DMS53 treated with DMSO at 0.1 percent for 48 hours (cell line): ENCODE measurements at regions not wholly inside any gene's neighbourhood (a gene's known extent, or its start where the extent isn't known, plus 50 kb on each side); places are given as distances from the start of the nearest gene placed in this dataset.
"Not testable (repeated sequence)": the region's sequence is repeated elsewhere in the genome, so short reads cannot be mapped to it uniquely, and the experiment has no call there.

Experiments used
- DNase-seq: peaks from one replicate; lab custom pipeline; 2025; ENCODE audit not compliant: unreplicated experiment; lab: John Stamatoyannopoulos, UW

GRCh38 chr15:95068701-95069521 lies 837.5 kb downstream of the MCTP2 start:
- no peak for DNase-seq

- no peak for DNase-seq
These were observed 844.7 kb downstream of the MCTP2 start for GRCh38 chr15:95075792-95076677.

- no peak for DNase-seq
These were observed 845.3 kb downstream of the MCTP2 start for GRCh38 chr15:95076678-95076990.

GRCh38 chr15:95078003-95078402 lies 846.6 kb downstream of the MCTP2 start:
- no peak for DNase-seq

GRCh38 chr15:95080228-95080627 lies 848.9 kb downstream of the MCTP2 start:
- not testable (repeated sequence) for DNase-seq

- DNase-seq, result no peak
These were observed 853.7 kb downstream of the MCTP2 start for GRCh38 chr15:95085056-95085455.

- no peak for DNase-seq
These were observed 855.3 kb downstream of the MCTP2 start for GRCh38 chr15:95086531-95087252.

- DNase-seq, result no peak
These were observed 855.9 kb downstream of the MCTP2 start for GRCh38 chr15:95087253-95087609.

GRCh38 chr15:95091444-95091843 lies 860.1 kb downstream of the MCTP2 start:
- no peak for DNase-seq

- no peak for DNase-seq
These were observed 863.9 kb downstream of the MCTP2 start for GRCh38 chr15:95095250-95095649.

- DNase-seq, result no peak
These were observed 865.3 kb downstream of the MCTP2 start for GRCh38 chr15:95096651-95097050.

GRCh38 chr15:95097361-95097760 lies 866.0 kb downstream of the MCTP2 start:
- no peak for DNase-seq

GRCh38 chr15:95105229-95105628 lies 873.9 kb downstream of the MCTP2 start:
- no peak for DNase-seq

- no peak for DNase-seq
These were observed 875.4 kb downstream of the MCTP2 start for GRCh38 chr15:95106801-95107200.

- no peak for DNase-seq
These were observed 877.3 kb downstream of the MCTP2 start for GRCh38 chr15:95108673-95109072.

GRCh38 chr15:95111969-95112368 lies 880.6 kb downstream of the MCTP2 start:
- DNase-seq, result no peak

- no peak for DNase-seq
These were observed 881.7 kb downstream of the MCTP2 start for GRCh38 chr15:95113041-95113440.

GRCh38 chr15:95119041-95119610 lies 887.8 kb downstream of the MCTP2 start:
- DNase-seq, result no peak

- DNase-seq, result no peak
These were observed 889.2 kb downstream of the MCTP2 start for GRCh38 chr15:95120595-95120994.

- no peak for DNase-seq
These were observed 889.8 kb downstream of the MCTP2 start for GRCh38 chr15:95121191-95121590.

- no peak for DNase-seq
These were observed 894.4 kb downstream of the MCTP2 start for GRCh38 chr15:95125803-95126202.
